HepG2 (cell line): ENCODE measurements at regions not wholly inside any gene's neighbourhood (a gene's known extent, or its start where the extent isn't known, plus 50 kb on each side); places are given as distances from the start of the nearest gene placed in this dataset.

ENCODE experiments used
- ASH2L ChIP-seq: fragments of 300-600, 200-600 bp; sonication (generic); IDR thresholded peaks from 2 replicates; pipeline ENCODE4 v1.7.0; 2017; ENCODE audit warnings: low read depth, mild to moderate bottlenecking, moderate library complexity, mixed read lengths, low read length; ENCODE audit not compliant: insufficient read length
- HIVEP1 ChIP-seq: sonication (generic); formaldehyde crosslinking; IDR thresholded peaks from 2 replicates; pipeline ENCODE4 v1.4.0; 2020; ENCODE audit warnings: mild to moderate bottlenecking, missing genetic modification reagents
- POGZ ChIP-seq: sonication (generic); formaldehyde crosslinking; IDR thresholded peaks from 2 replicates; pipeline ENCODE4 v1.4.0; 2020; ENCODE audit warnings: mild to moderate bottlenecking, missing genetic modification reagents
- TBL1XR1 ChIP-seq: fragments of 150-350 bp; IDR thresholded peaks from 2 replicates; pipeline ENCODE4 v1.6.1; 2014; ENCODE audit warnings: borderline replicate concordance, low read length; ENCODE audit not compliant: partially characterized antibody
- TCF12 ChIP-seq, 2 experiments: fragments of 450-650 bp in 1 of 2; sonication (generic) in 1 of 2; formaldehyde crosslinking in 1 of 2; IDR thresholded peaks; 2 replicates each; pipeline versions ENCODE4 v1.6.1 to v1.8.0; 2017 to 2022; ENCODE audit warnings: antibody characterized with exemption in 1 of 2, mild to moderate bottlenecking in 1 of 2, missing genetic modification reagents in 1 of 2, moderate library complexity in 1 of 2
- ZBTB1 ChIP-seq: sonication (generic); formaldehyde crosslinking; IDR thresholded peaks from 2 replicates; pipeline ENCODE4 v1.4.0; 2020; ENCODE audit warnings: missing genetic modification reagents, borderline replicate concordance
- ZNF256 ChIP-seq: sonication (generic); formaldehyde crosslinking; conservative IDR thresholded peaks from 2 replicates; pipeline ENCODE4 v1.4.0; 2020; ENCODE audit warnings: missing genetic modification reagents
- ZNF616 ChIP-seq: sonication (generic); formaldehyde crosslinking; IDR thresholded peaks from 2 replicates; pipeline ENCODE4 v1.5.0; 2020; ENCODE audit warnings: low read depth, mild to moderate bottlenecking, missing genetic modification reagents
- TF ChIP-seq, protein P1 (sequence below): sonication (generic); formaldehyde crosslinking; IDR thresholded peaks from 2 replicates; pipeline ENCODE4 v1.5.0; 2020; ENCODE audit warnings: missing genetic modification reagents
- TF ChIP-seq, protein P2 (sequence below): sonication (generic); formaldehyde crosslinking; IDR thresholded peaks from 2 replicates; pipeline ENCODE4 v1.5.0; 2020; ENCODE audit warnings: mild to moderate bottlenecking, missing genetic modification reagents, moderate library complexity
- TF ChIP-seq, protein P3 (sequence below): IDR thresholded peaks from 2 replicates; pipeline ENCODE4 v1.6.1; 2012; ENCODE audit warnings: inconsistent platforms
- TF ChIP-seq, protein P4 (sequence below): IDR thresholded peaks from 2 replicates; pipeline ENCODE4 v1.6.1; 2016

DNA sequence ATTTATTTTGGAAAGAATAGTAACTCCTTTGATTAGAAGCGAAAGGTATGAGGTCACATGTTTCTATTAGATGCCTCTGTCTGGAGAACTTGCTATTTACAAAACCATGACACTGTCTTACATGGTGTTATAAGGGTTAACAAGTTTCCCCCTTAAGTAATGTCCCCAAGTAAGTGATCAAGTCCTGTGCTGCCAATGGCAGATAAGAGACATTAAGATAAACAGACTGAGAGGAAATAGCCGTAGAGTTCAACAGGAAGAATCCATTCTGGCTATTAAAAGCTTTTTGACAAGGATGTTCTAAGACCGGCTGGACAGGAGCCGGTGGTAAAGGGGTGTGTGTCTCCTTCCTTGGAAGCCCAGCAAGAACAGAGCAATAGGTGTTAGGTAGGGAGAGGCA lies 257.5 kb downstream of the GADD45G start:
- TF ChIP-seq, protein P1, sequence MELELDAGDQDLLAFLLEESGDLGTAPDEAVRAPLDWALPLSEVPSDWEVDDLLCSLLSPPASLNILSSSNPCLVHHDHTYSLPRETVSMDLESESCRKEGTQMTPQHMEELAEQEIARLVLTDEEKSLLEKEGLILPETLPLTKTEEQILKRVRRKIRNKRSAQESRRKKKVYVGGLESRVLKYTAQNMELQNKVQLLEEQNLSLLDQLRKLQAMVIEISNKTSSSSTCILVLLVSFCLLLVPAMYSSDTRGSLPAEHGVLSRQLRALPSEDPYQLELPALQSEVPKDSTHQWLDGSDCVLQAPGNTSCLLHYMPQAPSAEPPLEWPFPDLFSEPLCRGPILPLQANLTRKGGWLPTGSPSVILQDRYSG, result no peak
- TF ChIP-seq ASH2L (no peak), ZBTB1 (CRISPR knock-in tag) (no peak), HIVEP1 (no peak), ZNF256 (CRISPR knock-in tag) (no peak), TBL1XR1 (no peak), POGZ (CRISPR knock-in tag) (no peak), ZNF616 (no peak), TCF12 (IDR thresholded peaks at IDR 0.05) (no peak), TCF12 (CRISPR knock-in tag; IDR thresholded peaks at IDR 0.05) (no peak)
- TF ChIP-seq, protein P2, sequence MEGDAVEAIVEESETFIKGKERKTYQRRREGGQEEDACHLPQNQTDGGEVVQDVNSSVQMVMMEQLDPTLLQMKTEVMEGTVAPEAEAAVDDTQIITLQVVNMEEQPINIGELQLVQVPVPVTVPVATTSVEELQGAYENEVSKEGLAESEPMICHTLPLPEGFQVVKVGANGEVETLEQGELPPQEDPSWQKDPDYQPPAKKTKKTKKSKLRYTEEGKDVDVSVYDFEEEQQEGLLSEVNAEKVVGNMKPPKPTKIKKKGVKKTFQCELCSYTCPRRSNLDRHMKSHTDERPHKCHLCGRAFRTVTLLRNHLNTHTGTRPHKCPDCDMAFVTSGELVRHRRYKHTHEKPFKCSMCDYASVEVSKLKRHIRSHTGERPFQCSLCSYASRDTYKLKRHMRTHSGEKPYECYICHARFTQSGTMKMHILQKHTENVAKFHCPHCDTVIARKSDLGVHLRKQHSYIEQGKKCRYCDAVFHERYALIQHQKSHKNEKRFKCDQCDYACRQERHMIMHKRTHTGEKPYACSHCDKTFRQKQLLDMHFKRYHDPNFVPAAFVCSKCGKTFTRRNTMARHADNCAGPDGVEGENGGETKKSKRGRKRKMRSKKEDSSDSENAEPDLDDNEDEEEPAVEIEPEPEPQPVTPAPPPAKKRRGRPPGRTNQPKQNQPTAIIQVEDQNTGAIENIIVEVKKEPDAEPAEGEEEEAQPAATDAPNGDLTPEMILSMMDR (CRISPR knock-in tag), result no peak
- TF ChIP-seq, protein P3, sequence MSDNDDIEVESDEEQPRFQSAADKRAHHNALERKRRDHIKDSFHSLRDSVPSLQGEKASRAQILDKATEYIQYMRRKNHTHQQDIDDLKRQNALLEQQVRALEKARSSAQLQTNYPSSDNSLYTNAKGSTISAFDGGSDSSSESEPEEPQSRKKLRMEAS, result no peak
- TF ChIP-seq, protein P4, sequence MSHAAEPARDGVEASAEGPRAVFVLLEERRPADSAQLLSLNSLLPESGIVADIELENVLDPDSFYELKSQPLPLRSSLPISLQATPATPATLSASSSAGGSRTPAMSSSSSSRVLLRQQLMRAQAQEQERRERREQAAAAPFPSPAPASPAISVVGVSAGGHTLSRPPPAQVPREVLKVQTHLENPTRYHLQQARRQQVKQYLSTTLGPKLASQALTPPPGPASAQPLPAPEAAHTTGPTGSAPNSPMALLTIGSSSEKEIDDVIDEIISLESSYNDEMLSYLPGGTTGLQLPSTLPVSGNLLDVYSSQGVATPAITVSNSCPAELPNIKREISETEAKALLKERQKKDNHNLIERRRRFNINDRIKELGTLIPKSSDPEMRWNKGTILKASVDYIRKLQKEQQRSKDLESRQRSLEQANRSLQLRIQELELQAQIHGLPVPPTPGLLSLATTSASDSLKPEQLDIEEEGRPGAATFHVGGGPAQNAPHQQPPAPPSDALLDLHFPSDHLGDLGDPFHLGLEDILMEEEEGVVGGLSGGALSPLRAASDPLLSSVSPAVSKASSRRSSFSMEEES (CRISPR knock-in tag), result no peak
